ENCODE measurements at regions not wholly inside any gene's neighbourhood (a gene's known extent, or its start where the extent isn't known, plus 50 kb on each side); places are given as distances from the start of the nearest gene placed in this dataset.

DNA sequence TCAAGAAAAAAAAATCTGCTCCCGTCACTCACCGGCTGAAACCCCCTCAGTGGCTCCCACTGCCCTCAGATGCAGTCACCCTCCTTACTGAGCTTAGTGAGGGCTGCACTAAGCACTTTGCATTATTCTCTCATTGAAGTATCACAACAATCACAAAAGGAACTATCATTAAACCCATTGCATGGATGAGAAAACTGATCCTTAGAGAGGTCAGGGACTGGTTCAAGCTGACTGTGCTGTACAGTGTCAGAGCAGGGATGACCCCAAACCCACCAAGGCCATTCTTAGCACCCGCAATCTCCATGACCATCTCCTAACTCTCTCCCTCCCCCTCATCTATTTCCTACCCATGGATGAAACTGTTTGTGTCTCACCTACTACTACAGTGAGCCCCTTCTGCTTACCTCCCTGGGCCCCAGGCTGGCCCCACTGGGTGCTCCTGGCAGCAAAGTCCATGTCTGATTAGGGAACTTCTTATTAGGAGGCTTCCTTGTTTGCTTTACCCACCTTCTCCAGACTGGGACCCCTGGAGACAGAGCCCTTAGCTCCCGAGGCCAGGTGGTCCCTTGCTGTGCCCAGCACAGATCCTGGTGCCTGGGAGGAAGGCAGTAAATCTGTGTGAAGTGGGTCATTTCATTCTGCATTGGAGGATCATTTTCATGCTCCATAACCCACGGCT lies 139.3 kb upstream of the ID2 start:
- no peaks in the 10 kb centered on the region for H3K9me3 ChIP-seq (ENCODE audit: low read length)
- no peak overlapping the region for H3K27ac ChIP-seq (ENCODE audit: low read length)
- H4K20me1 ChIP-seq (ENCODE audit: insufficient read depth), result no peaks in the 10 kb centered on the region
- no peak overlapping the region for H3K9ac ChIP-seq (ENCODE audit: low read length)
- H3K9me2 ChIP-seq (ENCODE audit: insufficient read depth, low read length), result no peaks in the 10 kb centered on the region
- no peak overlapping the region for H2AFZ ChIP-seq (ENCODE audit: low read depth, low read length)
- H3F3A ChIP-seq (ENCODE audit: insufficient read depth, low read length, poor library complexity, severe bottlenecking), result no peaks in the 10 kb centered on the region
- H3K79me2 ChIP-seq (replicated peaks; ENCODE audit: insufficient read depth, low read length), result no peaks in the 10 kb centered on the region
- no peak overlapping the region for H3K4me3 ChIP-seq (ENCODE audit: low read length)
- H3K27me3 ChIP-seq (ENCODE audit: insufficient read depth, low read depth, low read length), result no peaks in the 10 kb centered on the region
- no peak overlapping the region for H3K4me2 ChIP-seq (ENCODE audit: low read length)
- H3K36me3 ChIP-seq (ENCODE audit: insufficient read depth, low read length), result no peaks in the 10 kb centered on the region
- TF ChIP-seq, protein P1, sequence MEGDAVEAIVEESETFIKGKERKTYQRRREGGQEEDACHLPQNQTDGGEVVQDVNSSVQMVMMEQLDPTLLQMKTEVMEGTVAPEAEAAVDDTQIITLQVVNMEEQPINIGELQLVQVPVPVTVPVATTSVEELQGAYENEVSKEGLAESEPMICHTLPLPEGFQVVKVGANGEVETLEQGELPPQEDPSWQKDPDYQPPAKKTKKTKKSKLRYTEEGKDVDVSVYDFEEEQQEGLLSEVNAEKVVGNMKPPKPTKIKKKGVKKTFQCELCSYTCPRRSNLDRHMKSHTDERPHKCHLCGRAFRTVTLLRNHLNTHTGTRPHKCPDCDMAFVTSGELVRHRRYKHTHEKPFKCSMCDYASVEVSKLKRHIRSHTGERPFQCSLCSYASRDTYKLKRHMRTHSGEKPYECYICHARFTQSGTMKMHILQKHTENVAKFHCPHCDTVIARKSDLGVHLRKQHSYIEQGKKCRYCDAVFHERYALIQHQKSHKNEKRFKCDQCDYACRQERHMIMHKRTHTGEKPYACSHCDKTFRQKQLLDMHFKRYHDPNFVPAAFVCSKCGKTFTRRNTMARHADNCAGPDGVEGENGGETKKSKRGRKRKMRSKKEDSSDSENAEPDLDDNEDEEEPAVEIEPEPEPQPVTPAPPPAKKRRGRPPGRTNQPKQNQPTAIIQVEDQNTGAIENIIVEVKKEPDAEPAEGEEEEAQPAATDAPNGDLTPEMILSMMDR (IDR thresholded peaks at IDR 0.05; ENCODE audit: poor library complexity, severe bottlenecking), result no peak
- TF ChIP-seq POLR2AphosphoS5 (IDR thresholded peaks at IDR 0.05) (no peak), MXI1 (conservative IDR thresholded peaks at IDR 0.05; ENCODE audit: poor library complexity, severe bottlenecking) (no peak), EZH2 (IDR thresholded peaks at IDR 0.05; ENCODE audit: borderline replicate concordance, insufficient read depth, low read length, poor library complexity, severe bottlenecking) (no peak), TAF1 (IDR thresholded peaks at IDR 0.05; ENCODE audit: low read depth) (no peak), EP300 (conservative IDR thresholded peaks at IDR 0.05; ENCODE audit: poor library complexity, severe bottlenecking) (no peak), SMC3 (conservative IDR thresholded peaks at IDR 0.05; ENCODE audit: poor library complexity) (no peak), RAD21 (conservative IDR thresholded peaks at IDR 0.05) (no peak), REST (IDR thresholded peaks at IDR 0.05; ENCODE audit: borderline replicate concordance) (no peak)

DNA sequence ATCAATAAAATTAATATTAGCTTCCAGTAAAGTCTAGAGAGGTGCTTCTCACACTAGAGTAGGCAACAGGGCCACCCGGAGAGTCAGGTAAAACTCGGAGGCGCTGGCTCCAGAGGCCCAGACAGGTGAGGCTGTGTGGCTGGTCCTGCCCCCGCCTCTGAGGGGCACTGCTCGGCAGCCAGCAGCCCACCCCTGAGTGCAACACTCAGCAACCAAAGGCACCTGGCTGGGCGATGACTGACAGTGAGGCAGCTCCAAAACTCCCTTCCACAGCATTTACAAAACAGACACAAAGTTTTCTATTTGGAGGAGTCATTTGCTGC lies 138.8 kb upstream of the ID2 start:
- H3K79me2 ChIP-seq (replicated peaks; ENCODE audit: insufficient read depth, low read length), result no peaks in the 10 kb centered on the region
- no peaks in the 10 kb centered on the region for H3K36me3 ChIP-seq (ENCODE audit: insufficient read depth, low read length)
- no peaks in the 10 kb centered on the region for H3K9me3 ChIP-seq (ENCODE audit: low read length)
- no peaks in the 10 kb centered on the region for H4K20me1 ChIP-seq (ENCODE audit: insufficient read depth)
- no peaks in the 10 kb centered on the region for H3K9me2 ChIP-seq (ENCODE audit: insufficient read depth, low read length)
- H3K27me3 ChIP-seq (ENCODE audit: insufficient read depth, low read depth, low read length), result no peaks in the 10 kb centered on the region
- H3K4me2 ChIP-seq (ENCODE audit: low read length), result no peak overlapping the region
- no peak overlapping the region for H2AFZ ChIP-seq (ENCODE audit: low read depth, low read length)
- H3K27ac ChIP-seq (ENCODE audit: low read length), result no peak overlapping the region
- H3K4me3 ChIP-seq (ENCODE audit: low read length), result no peak overlapping the region
- no peak overlapping the region for H3K9ac ChIP-seq (ENCODE audit: low read length)
- TF ChIP-seq SMC3 (conservative IDR thresholded peaks at IDR 0.05; ENCODE audit: poor library complexity) (no peak), EP300 (conservative IDR thresholded peaks at IDR 0.05; ENCODE audit: poor library complexity, severe bottlenecking) (no peak), TAF1 (IDR thresholded peaks at IDR 0.05; ENCODE audit: low read depth) (no peak), REST (IDR thresholded peaks at IDR 0.05; ENCODE audit: borderline replicate concordance) (no peak), EZH2 (IDR thresholded peaks at IDR 0.05; ENCODE audit: borderline replicate concordance, insufficient read depth, low read length, poor library complexity, severe bottlenecking) (no peak), MXI1 (conservative IDR thresholded peaks at IDR 0.05; ENCODE audit: poor library complexity, severe bottlenecking) (no peak), POLR2AphosphoS5 (IDR thresholded peaks at IDR 0.05) (no peak), RAD21 (conservative IDR thresholded peaks at IDR 0.05) (no peak)
- TF ChIP-seq, protein P1 (IDR thresholded peaks at IDR 0.05; ENCODE audit: poor library complexity, severe bottlenecking), result no peak
- H3F3A ChIP-seq (ENCODE audit: insufficient read depth, low read length, poor library complexity, severe bottlenecking), result no peaks in the 10 kb centered on the region

Measured in neural cell (in vitro differentiated cells).